Nephron progenitor cell (in vitro differentiated cells): ENCODE measurements at regions not wholly inside any gene's neighbourhood (a gene's known extent, or its start where the extent isn't known, plus 50 kb on each side); places are given as distances from the start of the nearest gene placed in this dataset.

Source experiments
- DNase-seq: peaks from one replicate; pipeline ENCODE4 v3.0.0; 2021
- H3K27ac Mint-ChIP-seq: 2 replicates; pipeline ENCODE4 v1.8.0; 2021; ENCODE audit warnings: mild to moderate bottlenecking, moderate library complexity, mixed read lengths
- H3K27me3 Mint-ChIP-seq: 2 replicates; pipeline ENCODE4 v1.8.0; 2021; ENCODE audit warnings: mild to moderate bottlenecking, low read depth, mixed read lengths; ENCODE audit not compliant: poor library complexity
- H3K36me3 Mint-ChIP-seq: 2 replicates; pipeline ENCODE4 v1.8.0; 2021; ENCODE audit warnings: low read depth, mixed read lengths
- H3K4me1 Mint-ChIP-seq: 2 replicates; pipeline ENCODE4 v1.8.0; 2021; ENCODE audit warnings: mixed read lengths
- H3K4me3 Mint-ChIP-seq: 2 replicates; pipeline ENCODE4 v1.8.0; 2021; ENCODE audit warnings: mild to moderate bottlenecking, moderate library complexity, mixed read lengths
- H3K9me3 Mint-ChIP-seq: 2 replicates; pipeline ENCODE4 v1.8.0; 2021; ENCODE audit warnings: mild to moderate bottlenecking, moderate library complexity, mixed read lengths
- CTCF ChIP-seq: fragments of 200-600 bp; sonication (generic); IDR thresholded peaks from 2 replicates; pipeline ENCODE4 v1.5.0; 2021; ENCODE audit warnings: antibody characterized with exemption

- Mint-ChIP-seq H3K27ac (no peak overlapping the region), H3K4me3 (no peak overlapping the region), H3K9me3 (peaks cover 30% of the 10 kb centered on the region), H3K27me3 (peaks cover 74% of the 10 kb centered on the region), H3K36me3 (no peaks in the 10 kb centered on the region), H3K4me1 (peaks cover 22% of the 10 kb centered on the region)
- DNase-seq, result no peak
- TF ChIP-seq CTCF, result no peak
These were observed 61.8 kb downstream of the DRD1 start for GRCh38 chr5:175382171-175382570.

- H3K9me3 Mint-ChIP-seq, result peaks cover 30% of the 10 kb centered on the region
- no peaks in the 10 kb centered on the region for H3K36me3 Mint-ChIP-seq
- peaks cover 22% of the 10 kb centered on the region for H3K4me1 Mint-ChIP-seq
- DNase-seq, result no peak
- no peak overlapping the region for H3K27ac Mint-ChIP-seq
- peaks cover 71% of the 10 kb centered on the region for H3K27me3 Mint-ChIP-seq
- H3K4me3 Mint-ChIP-seq, result no peak overlapping the region
- TF ChIP-seq CTCF, result no peak
These were observed 62.9 kb downstream of the DRD1 start for GRCh38 chr5:175381130-175381529.

GRCh38 chr5:175380701-175381100, 63.3 kb downstream of the DRD1 start:
- peaks cover 22% of the 10 kb centered on the region for H3K4me1 Mint-ChIP-seq
- peaks cover 30% of the 10 kb centered on the region for H3K9me3 Mint-ChIP-seq
- no peaks in the 10 kb centered on the region for H3K36me3 Mint-ChIP-seq
- no peak overlapping the region for H3K27ac Mint-ChIP-seq
- H3K27me3 Mint-ChIP-seq, result peaks cover 71% of the 10 kb centered on the region
- no peak for TF ChIP-seq CTCF
- DNase-seq, result no peak
- H3K4me3 Mint-ChIP-seq, result no peak overlapping the region

GRCh38 chr5:175379867-175380266, 64.1 kb downstream of the DRD1 start:
- no peak overlapping the region for H3K27ac Mint-ChIP-seq

GRCh38 chr5:175378444-175379028, 65.4 kb downstream of the DRD1 start:
- Mint-ChIP-seq H3K27me3 (peaks cover 72% of the 10 kb centered on the region), H3K36me3 (no peaks in the 10 kb centered on the region), H3K4me1 (peaks cover 22% of the 10 kb centered on the region), H3K9me3 (peaks cover 29% of the 10 kb centered on the region), H3K27ac (no peak overlapping the region), H3K4me3 (no peak overlapping the region)
- TF ChIP-seq CTCF, result no peak
- DNase-seq, result peak; percentile 20

More at GRCh38 chr5:175379867-175380266, 64.1 kb downstream of the DRD1 start:
- DNase-seq, result no peak
- Mint-ChIP-seq H3K4me1 (peaks cover 22% of the 10 kb centered on the region), H3K9me3 (peaks cover 30% of the 10 kb centered on the region), H3K4me3 (no peak overlapping the region), H3K36me3 (no peaks in the 10 kb centered on the region), H3K27me3 (peaks cover 72% of the 10 kb centered on the region)
- no peak for TF ChIP-seq CTCF

GRCh38 chr5:175377816-175378215, 66.2 kb downstream of the DRD1 start:
- H3K4me1 Mint-ChIP-seq, result peaks cover 22% of the 10 kb centered on the region
- peaks cover 72% of the 10 kb centered on the region for H3K27me3 Mint-ChIP-seq

More at GRCh38 chr5:175377816-175378215, 66.2 kb downstream of the DRD1 start:
- Mint-ChIP-seq H3K4me3 (no peak overlapping the region), H3K9me3 (peaks cover 33% of the 10 kb centered on the region), H3K36me3 (no peaks in the 10 kb centered on the region), H3K27ac (no peak overlapping the region)
- DNase-seq, result no peak
- TF ChIP-seq CTCF, result no peak
